H1 (cell line): ENCODE measurements at regions not wholly inside any gene's neighbourhood (a gene's known extent, or its start where the extent isn't known, plus 50 kb on each side); places are given as distances from the start of the nearest gene placed in this dataset.

ENCODE experiments used
- CTCF ChIA-PET: fragments of 300-600 bp; sonication (Branson Sonifier 250); formaldehyde crosslinking; loops from one replicate; lab custom pipeline; 2021; ENCODE audit not compliant: partially characterized antibody; lab: Charles Lee
- POLR2A ChIA-PET: fragments of 300-600 bp; sonication (Branson Sonifier 250); formaldehyde crosslinking; loops from one replicate; lab custom pipeline; 2021; ENCODE audit warnings: inconsistent platforms; ENCODE audit not compliant: partially characterized antibody; lab: Charles Lee
- DNase-seq, 2 experiments: peaks; one replicate each; pipeline versions ENCODE4 v3.0.0 to v3.0.0-alpha.2; 2010 to 2022; ENCODE audit warnings: low spot score in 2 of 2, low read depth in 1 of 2, mixed read lengths in 1 of 2
- FAIRE-seq: peaks from 2 replicates; lab custom pipeline; 2011; peaks lifted over from hg19 to GRCh38; lab: Jason Lieb, UNC
- H2AFZ ChIP-seq: 2 replicates; pipeline ENCODE4 v1.8.1; 2012; ENCODE audit warnings: low read length, inconsistent platforms
- H2AK5ac ChIP-seq: 2 replicates; pipeline ENCODE4 v1.6.1; 2013; ENCODE audit warnings: low read depth, low read length
- H2BK120ac ChIP-seq: replicated peaks from 2 replicates; pipeline ENCODE3; 2013; ENCODE audit warnings: low read depth, low read length, inconsistent platforms
- H2BK12ac ChIP-seq: 2 replicates; pipeline ENCODE4 v1.6.1; 2013; ENCODE audit warnings: low read depth, low read length
- H2BK15ac ChIP-seq: 2 replicates; pipeline ENCODE4 v1.6.1; 2013; ENCODE audit warnings: low read length
- H2BK20ac ChIP-seq: 2 replicates; pipeline ENCODE4 v1.6.1; 2013; ENCODE audit warnings: low read length
- H2BK5ac ChIP-seq: 2 replicates; pipeline ENCODE4 v1.6.1; 2013; ENCODE audit warnings: low read depth, low read length
- H3K14ac ChIP-seq: 2 replicates; pipeline ENCODE4 v1.6.1; 2013; ENCODE audit warnings: inconsistent platforms; ENCODE audit not compliant: insufficient read length
- H3K18ac ChIP-seq: 2 replicates; pipeline ENCODE4 v1.6.1; 2013; ENCODE audit warnings: low read length; ENCODE audit errors: extremely low read depth
- H3K23ac ChIP-seq: 2 replicates; pipeline ENCODE4 v1.6.1; 2013; ENCODE audit warnings: inconsistent platforms; ENCODE audit not compliant: insufficient read length
- H3K23me2 ChIP-seq: 2 replicates; pipeline ENCODE4 v1.6.1; 2013; ENCODE audit warnings: low read depth, low read length
- H3K27ac ChIP-seq: 2 replicates; pipeline ENCODE4 v1.6.1; 2011; ENCODE audit warnings: low read depth, low read length, inconsistent platforms
- H3K27me3 ChIP-seq, 4 experiments: replicated peaks in 1 of 4; 1 replicate in 1 of 4; 2 replicates in 3 of 4; pipeline versions ENCODE4 v1.6.1 to v1.8.1; 2011 to 2013; ENCODE audit warnings: low read length in 3 of 4, mild to moderate bottlenecking in 3 of 4, inconsistent platforms in 2 of 4, mixed read lengths in 2 of 4, moderate library complexity in 1 of 4; ENCODE audit not compliant: control insufficient read depth in 3 of 4, insufficient read depth in 3 of 4; ENCODE audit errors: extremely low read depth in 1 of 4
- H3K36me3 ChIP-seq, 4 experiments: 2 replicates each; pipeline versions ENCODE4 v1.6.1 to v1.8.1; 2011 to 2013; ENCODE audit warnings: mild to moderate bottlenecking in 4 of 4, low read length in 3 of 4, moderate library complexity in 2 of 4, control low read depth in 1 of 4, inconsistent platforms in 1 of 4; ENCODE audit not compliant: insufficient read depth in 4 of 4, control insufficient read depth in 2 of 4
- H3K4ac ChIP-seq: replicated peaks from 2 replicates; pipeline ENCODE3; 2013; ENCODE audit warnings: low read length, low read depth, mixed read lengths, inconsistent platforms; ENCODE audit not compliant: insufficient read length
- H3K4me1 ChIP-seq, 4 experiments: replicated peaks in 1 of 4; 1 replicate in 1 of 4; 2 replicates in 3 of 4; pipeline versions ENCODE4 v1.6.1 to v1.8.1; 2011 to 2013; ENCODE audit warnings: low read length in 3 of 4, inconsistent platforms in 2 of 4, mixed read lengths in 1 of 4; ENCODE audit not compliant: insufficient read depth in 4 of 4, control insufficient read depth in 3 of 4
- H3K4me2 ChIP-seq, 2 experiments: 2 replicates each; pipeline versions ENCODE4 v1.6.1 to v1.8.1; 2011 to 2013; ENCODE audit warnings: low read depth in 2 of 2, low read length in 2 of 2, control low read depth in 1 of 2, inconsistent platforms in 1 of 2, mild to moderate bottlenecking in 1 of 2; ENCODE audit not compliant: insufficient read depth in 1 of 2
- H3K4me3 ChIP-seq, 4 experiments: fragments of 200-600, 300-600 bp in 1 of 4; sonication (generic), shearing (Covaris generic), sonication (Bioruptor Twin) in 1 of 4; 2 replicates each; pipeline versions ENCODE4 v1.5.1 to v1.8.1; 2011 to 2016; ENCODE audit warnings: low read length in 4 of 4, low read depth in 3 of 4, control low read depth in 2 of 4, inconsistent platforms in 2 of 4, mild to moderate bottlenecking in 2 of 4, mixed read lengths in 1 of 4, moderate library complexity in 1 of 4; ENCODE audit not compliant: insufficient read depth in 2 of 4; ENCODE audit errors: extremely low read depth in 1 of 4
- H3K56ac ChIP-seq: replicated peaks from 2 replicates; pipeline ENCODE3; 2013; ENCODE audit warnings: low read depth, mild to moderate bottlenecking, mixed read lengths, low read length, inconsistent platforms; ENCODE audit not compliant: insufficient read length
- H3K79me1 ChIP-seq: 2 replicates; pipeline ENCODE4 v1.6.1; 2013; ENCODE audit warnings: low read depth, low read length, control low read depth
- H3K79me2 ChIP-seq, 2 experiments: 2 replicates each; pipeline versions ENCODE4 v1.6.1 to v1.8.1; 2012 to 2013; ENCODE audit warnings: low read length in 2 of 2, mild to moderate bottlenecking in 2 of 2, inconsistent platforms in 1 of 2; ENCODE audit not compliant: insufficient read depth in 2 of 2, control insufficient read depth in 1 of 2
- H3K9ac ChIP-seq, 4 experiments: replicated peaks in 1 of 4; 1 replicate in 1 of 4; 2 replicates in 3 of 4; pipeline versions ENCODE4 v1.6.1 to v1.8.1; 2011 to 2013; ENCODE audit warnings: low read depth in 3 of 4, low read length in 3 of 4, control low read depth in 2 of 4, mild to moderate bottlenecking in 2 of 4, moderate library complexity in 2 of 4, inconsistent platforms in 1 of 4; ENCODE audit errors: extremely low read depth in 1 of 4
- H3K9me3 ChIP-seq, 2 experiments: 2 replicates each; pipeline versions ENCODE4 v1.6.1 to v1.8.1; 2012 to 2013; ENCODE audit warnings: mild to moderate bottlenecking in 2 of 2, moderate library complexity in 2 of 2, control low read depth in 1 of 2, inconsistent platforms in 1 of 2, low read depth in 1 of 2, low read length in 1 of 2, mixed read lengths in 1 of 2; ENCODE audit not compliant: insufficient read depth in 2 of 2
- H4K20me1 ChIP-seq, 2 experiments: replicated peaks in 1 of 2; 2 replicates each; pipeline versions ENCODE3 to v1.8.1; 2011 to 2013; ENCODE audit warnings: inconsistent platforms in 2 of 2, low read length in 2 of 2, mild to moderate bottlenecking in 1 of 2; ENCODE audit not compliant: insufficient read depth in 2 of 2, control insufficient read depth in 1 of 2
- H4K5ac ChIP-seq: 2 replicates; pipeline ENCODE4 v1.6.1; 2013; ENCODE audit warnings: low read length, low read depth, mixed read lengths, inconsistent platforms; ENCODE audit not compliant: insufficient read length
- H4K8ac ChIP-seq: 2 replicates; pipeline ENCODE4 v1.8.0; 2013; ENCODE audit warnings: mild to moderate bottlenecking, moderate library complexity, low read length, inconsistent platforms; ENCODE audit not compliant: insufficient read depth; ENCODE audit errors: extremely low read depth
- H4K91ac ChIP-seq: replicated peaks from 2 replicates; pipeline ENCODE3; 2013; ENCODE audit warnings: low read length, mixed read lengths, inconsistent platforms; ENCODE audit not compliant: insufficient read length
- WGBS, 2 experiments: shearing (Covaris generic) in 1 of 2; methylation state at CpG; one replicate each; pipeline versions ENCODE4 v1.1.6 to v1.1.7; 2013 to 2015; ENCODE audit warnings: low lambda C conversion rate in 2 of 2, mixed read lengths in 2 of 2, inconsistent platforms in 1 of 2, low coverage in 1 of 2, missing lambda C conversion rate in 1 of 2; ENCODE audit not compliant: insufficient replicate concordance in 2 of 2, insufficient coverage in 1 of 2, insufficient read length in 1 of 2; ENCODE audit errors: extremely low coverage in 1 of 2, missing lambda C conversion rate in 1 of 2; 5-methylcytosine and 5-hydroxymethylcytosine counted together

GRCh38 chr2:42901076-42901640 lies 108.8 kb upstream of the HAAO start:
- Histone ChIP-seq H3K56ac (no peak overlapping the region), H2AFZ (no peak overlapping the region), H2BK20ac (no peak overlapping the region), H3K23ac (no peak overlapping the region), H3K23me2 (no peaks in the 10 kb centered on the region), H2BK120ac (no peak overlapping the region), H2BK15ac (no peak overlapping the region), H3K27me3 (peaks cover 0 to 1% (median 0%) of the 10 kb centered on the region in 4 experiments; a peak in 1 of 7 replicates), H3K36me3 (no peaks in the 10 kb centered on the region), H3K4me1 (peaks cover 0 to 3% (median 0%) of the 10 kb centered on the region in 4 experiments; a peak in 2 of 7 replicates), H4K91ac (no peak overlapping the region), H2BK12ac (no peak overlapping the region), H3K27ac (no peak overlapping the region), H3K4me3 (no peak overlapping the region), H3K79me2 (no peaks in the 10 kb centered on the region), H3K79me1 (no peaks in the 10 kb centered on the region), H2AK5ac (no peak overlapping the region), H3K9ac (no peak overlapping the region), H2BK5ac (no peak overlapping the region), H3K18ac (no peak overlapping the region), H3K4ac (no peak overlapping the region), H3K4me2 (no peak overlapping the region), H3K14ac (no peak overlapping the region), H4K20me1 (no peaks in the 10 kb centered on the region), H4K8ac (no peak overlapping the region), H3K9me3 (no peaks in the 10 kb centered on the region), H4K5ac (no peak overlapping the region)
- ChIA-PET CTCF (interaction anchor here (0.7 to 3.7 kb wide), 5 partner anchors 10 to 123 kb away, joined by 3 to 13 read pairs (median 3); no protein-coding TSS in a partner anchor), POLR2A (no interaction called here)
- FAIRE-seq (no peak), DNase-seq (no peak)
- WGBS, 2 experiments, result 91% methylated on average over 4 of the region's 4 CpGs; no CpG with 5 or more reads in 1 of the 2 experiments
